PFSK-1 (cell line): ENCODE measurements at regions not wholly inside any gene's neighbourhood (a gene's known extent, or its start where the extent isn't known, plus 50 kb on each side); places are given as distances from the start of the nearest gene placed in this dataset.

Experiments
- POLR2AphosphoS5 ChIP-seq: IDR thresholded peaks from 2 replicates; pipeline ENCODE4 v1.6.1; 2012; ENCODE audit warnings: low read depth, mild to moderate bottlenecking, control low read depth, low read length, moderate library complexity
- TAF1 ChIP-seq: IDR thresholded peaks from 2 replicates; pipeline ENCODE4 v1.6.1; 2012; ENCODE audit warnings: low read length, control low read depth, borderline replicate concordance; ENCODE audit not compliant: insufficient read depth
- TF ChIP-seq, protein P1 (sequence below), 2 experiments: IDR thresholded peaks; 2 replicates each; pipeline versions ENCODE4 v1.6.1 to v1.8.0; 2011 to 2012; ENCODE audit warnings: low read depth in 2 of 2, low read length in 2 of 2, control low read depth in 1 of 2, inconsistent platforms in 1 of 2, mild to moderate bottlenecking in 1 of 2, moderate library complexity in 1 of 2; ENCODE audit not compliant: insufficient read depth in 1 of 2

DNA sequence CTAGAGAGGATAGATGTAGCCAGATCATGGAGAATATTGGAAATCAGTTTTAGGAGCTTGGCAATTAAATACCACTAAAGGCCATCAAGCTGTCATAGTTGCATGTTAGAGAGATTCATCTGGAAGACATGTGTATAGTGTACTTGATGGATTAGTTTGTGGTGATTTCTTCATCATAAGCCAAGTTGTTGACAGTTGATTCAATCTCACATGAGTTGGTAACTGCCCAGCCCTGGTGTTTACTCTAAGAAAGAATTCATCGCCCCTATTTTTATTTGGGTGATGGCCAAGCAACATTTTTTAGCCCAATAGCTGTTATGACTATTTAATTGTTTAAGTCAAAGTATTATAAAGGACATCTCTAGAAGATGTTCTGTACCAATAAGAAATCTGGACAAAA is 737.6 kb downstream of the PLA2G4A start:
- TF ChIP-seq TAF1 (no peak), POLR2AphosphoS5 (no peak)
- TF ChIP-seq, protein P1, sequence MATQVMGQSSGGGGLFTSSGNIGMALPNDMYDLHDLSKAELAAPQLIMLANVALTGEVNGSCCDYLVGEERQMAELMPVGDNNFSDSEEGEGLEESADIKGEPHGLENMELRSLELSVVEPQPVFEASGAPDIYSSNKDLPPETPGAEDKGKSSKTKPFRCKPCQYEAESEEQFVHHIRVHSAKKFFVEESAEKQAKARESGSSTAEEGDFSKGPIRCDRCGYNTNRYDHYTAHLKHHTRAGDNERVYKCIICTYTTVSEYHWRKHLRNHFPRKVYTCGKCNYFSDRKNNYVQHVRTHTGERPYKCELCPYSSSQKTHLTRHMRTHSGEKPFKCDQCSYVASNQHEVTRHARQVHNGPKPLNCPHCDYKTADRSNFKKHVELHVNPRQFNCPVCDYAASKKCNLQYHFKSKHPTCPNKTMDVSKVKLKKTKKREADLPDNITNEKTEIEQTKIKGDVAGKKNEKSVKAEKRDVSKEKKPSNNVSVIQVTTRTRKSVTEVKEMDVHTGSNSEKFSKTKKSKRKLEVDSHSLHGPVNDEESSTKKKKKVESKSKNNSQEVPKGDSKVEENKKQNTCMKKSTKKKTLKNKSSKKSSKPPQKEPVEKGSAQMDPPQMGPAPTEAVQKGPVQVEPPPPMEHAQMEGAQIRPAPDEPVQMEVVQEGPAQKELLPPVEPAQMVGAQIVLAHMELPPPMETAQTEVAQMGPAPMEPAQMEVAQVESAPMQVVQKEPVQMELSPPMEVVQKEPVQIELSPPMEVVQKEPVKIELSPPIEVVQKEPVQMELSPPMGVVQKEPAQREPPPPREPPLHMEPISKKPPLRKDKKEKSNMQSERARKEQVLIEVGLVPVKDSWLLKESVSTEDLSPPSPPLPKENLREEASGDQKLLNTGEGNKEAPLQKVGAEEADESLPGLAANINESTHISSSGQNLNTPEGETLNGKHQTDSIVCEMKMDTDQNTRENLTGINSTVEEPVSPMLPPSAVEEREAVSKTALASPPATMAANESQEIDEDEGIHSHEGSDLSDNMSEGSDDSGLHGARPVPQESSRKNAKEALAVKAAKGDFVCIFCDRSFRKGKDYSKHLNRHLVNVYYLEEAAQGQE (IDR thresholded peaks at IDR 0.05; ENCODE audit: insufficient read depth in 1 of 2, low read depth in 2 of 2, low read length in 2 of 2) = no peak
